Psoas muscle (tissue), 7 donors: ENCODE measurements at regions not wholly inside any gene's neighbourhood (a gene's known extent, or its start where the extent isn't known, plus 50 kb on each side); places are given as distances from the start of the nearest gene placed in this dataset.

Experiments
- ATAC-seq, 4 donors: fragments of 200-7000 bp; cut with Tn5 transposase; one replicate each; pipeline ENCODE4 v1.9.1; 2020; ENCODE audit warnings: moderate library complexity in 3 of 4, mild to moderate bottlenecking in 2 of 4
- DNase-seq, 2 donors: peaks; one replicate each; pipeline ENCODE4 v3.0.0-alpha.2; 2020
- H3K27ac ChIP-seq: fragments of 200-600 bp; one replicate; pipeline ENCODE4 v1.8.0; 2022
- H3K27me3 ChIP-seq, 3 donors: fragments of 200-600 bp in 1 of 3; one replicate each; pipeline versions ENCODE4 v1.6.1 to v1.8.0; 2013 to 2022; ENCODE audit warnings: low read length in 2 of 3, mild to moderate bottlenecking in 2 of 3, moderate library complexity in 1 of 3; ENCODE audit not compliant: insufficient read depth in 3 of 3
- H3K36me3 ChIP-seq, 2 donors: fragments of 200-600 bp in 1 of 2; one replicate each; pipeline versions ENCODE4 v1.6.1 to v1.8.0; 2013 to 2022; ENCODE audit warnings: low read depth in 1 of 2, mild to moderate bottlenecking in 1 of 2, moderate library complexity in 1 of 2; ENCODE audit not compliant: insufficient read depth in 1 of 2
- H3K4me1 ChIP-seq: fragments of 200-600 bp; one replicate; pipeline ENCODE4 v1.8.0; 2022
- H3K4me3 ChIP-seq: fragments of 200-600 bp; one replicate; pipeline ENCODE4 v1.8.0; 2022; ENCODE audit warnings: mild to moderate bottlenecking
- H3K9me3 ChIP-seq: fragments of 200-600 bp; one replicate; pipeline ENCODE4 v1.8.0; 2022
- WGBS, 3 donors: extraction: QIAGEN DNeasy Blood & Tissue Kit; methylation state at CpG; one replicate each; pipeline versions ENCODE4 v1.1.6 to v1.1.7; 2013; 5-methylcytosine and 5-hydroxymethylcytosine counted together
- intact Hi-C, 2 donors: fragments of 100-400 bp; cut with DNase I; formaldehyde crosslinking; loops; one replicate each; pipeline versions ENCODE4 v1.11.0 to v1.14.2; 2022
- TF ChIP-seq, protein P1 (sequence below): fragments of 200-600 bp; IDR thresholded peaks from one replicate; pipeline ENCODE4 v1.8.0; 2022; ENCODE audit warnings: antibody characterized with exemption
- donor health status: healthy with polysubstance abuse.
- donor health status: DM: no; HTN: no; CAD: no; lungs with moderate emphysema.
- donor health status: Bipolar disorder and iron deficiency.
- donor health status: healthy.
- donor health status: DM: yes; HTN: yes; CAD: no.
- donor health status: DM: no; HTN: no; CAD: no.
- donor health status: DM: yes; HTN: yes; CAD: no.

DNA sequence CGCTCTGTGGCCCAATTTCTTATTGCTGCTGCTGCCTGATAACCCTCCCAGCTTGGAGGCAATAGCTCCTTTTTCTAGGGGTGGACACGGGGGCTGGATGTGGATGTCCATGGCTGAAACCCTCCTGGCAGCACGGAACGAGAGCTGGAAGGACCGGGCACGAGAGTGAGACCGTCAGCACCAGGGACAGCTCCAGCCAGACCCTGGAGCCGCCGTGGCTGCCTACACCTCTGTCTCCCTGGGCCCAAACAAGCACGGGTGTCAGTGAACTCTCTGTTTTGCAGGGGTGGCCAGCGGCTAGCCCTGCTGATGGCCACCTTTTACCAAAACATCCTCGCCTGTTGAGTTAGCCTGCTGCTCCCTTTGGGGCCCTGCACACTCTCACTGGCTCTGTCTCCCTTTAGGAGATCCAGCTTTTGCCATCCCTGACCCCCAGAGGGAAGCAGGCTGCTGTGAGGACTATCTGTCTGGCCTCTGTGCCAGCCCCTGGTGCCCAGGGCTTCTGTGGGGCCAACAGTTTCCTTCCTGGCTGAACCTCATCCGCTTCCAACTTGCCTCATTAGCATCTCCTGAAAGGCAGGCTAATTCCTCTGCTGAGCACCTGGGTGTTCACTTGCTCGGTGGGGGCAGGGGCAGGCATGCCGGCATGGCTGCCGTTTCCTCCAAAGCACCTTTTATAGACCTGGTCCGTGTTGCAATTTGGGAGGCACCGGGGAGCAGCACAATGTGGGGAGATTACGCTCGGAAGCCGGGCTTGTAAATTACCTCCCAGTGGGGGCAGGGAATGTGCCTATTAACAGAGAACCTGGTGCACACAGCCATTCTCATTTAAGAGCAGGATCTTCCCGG is 118.1 kb downstream of the ENGASE start:
- Histone ChIP-seq H3K27me3 (peaks cover 0 to 84% (median 7%) of the 10 kb centered on the region in 3 donors), H3K9me3 (no peaks in the 10 kb centered on the region), H3K27ac (no peak overlapping the region), H3K4me1 (no peaks in the 10 kb centered on the region), H3K4me3 (no peak overlapping the region), H3K36me3 (no peaks in the 10 kb centered on the region)
- WGBS, 3 donors: 2 to 3% (median 3%) methylated on average over 22 of the region's 22 CpGs
- ATAC-seq (peak in 1 of 4 donors; percentile 53), DNase-seq (peak in 1 of 2 donors; percentile 27)
- TF ChIP-seq, protein P1, sequence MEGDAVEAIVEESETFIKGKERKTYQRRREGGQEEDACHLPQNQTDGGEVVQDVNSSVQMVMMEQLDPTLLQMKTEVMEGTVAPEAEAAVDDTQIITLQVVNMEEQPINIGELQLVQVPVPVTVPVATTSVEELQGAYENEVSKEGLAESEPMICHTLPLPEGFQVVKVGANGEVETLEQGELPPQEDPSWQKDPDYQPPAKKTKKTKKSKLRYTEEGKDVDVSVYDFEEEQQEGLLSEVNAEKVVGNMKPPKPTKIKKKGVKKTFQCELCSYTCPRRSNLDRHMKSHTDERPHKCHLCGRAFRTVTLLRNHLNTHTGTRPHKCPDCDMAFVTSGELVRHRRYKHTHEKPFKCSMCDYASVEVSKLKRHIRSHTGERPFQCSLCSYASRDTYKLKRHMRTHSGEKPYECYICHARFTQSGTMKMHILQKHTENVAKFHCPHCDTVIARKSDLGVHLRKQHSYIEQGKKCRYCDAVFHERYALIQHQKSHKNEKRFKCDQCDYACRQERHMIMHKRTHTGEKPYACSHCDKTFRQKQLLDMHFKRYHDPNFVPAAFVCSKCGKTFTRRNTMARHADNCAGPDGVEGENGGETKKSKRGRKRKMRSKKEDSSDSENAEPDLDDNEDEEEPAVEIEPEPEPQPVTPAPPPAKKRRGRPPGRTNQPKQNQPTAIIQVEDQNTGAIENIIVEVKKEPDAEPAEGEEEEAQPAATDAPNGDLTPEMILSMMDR: no peak
- intact Hi-C loops: no loop called here

DNA sequence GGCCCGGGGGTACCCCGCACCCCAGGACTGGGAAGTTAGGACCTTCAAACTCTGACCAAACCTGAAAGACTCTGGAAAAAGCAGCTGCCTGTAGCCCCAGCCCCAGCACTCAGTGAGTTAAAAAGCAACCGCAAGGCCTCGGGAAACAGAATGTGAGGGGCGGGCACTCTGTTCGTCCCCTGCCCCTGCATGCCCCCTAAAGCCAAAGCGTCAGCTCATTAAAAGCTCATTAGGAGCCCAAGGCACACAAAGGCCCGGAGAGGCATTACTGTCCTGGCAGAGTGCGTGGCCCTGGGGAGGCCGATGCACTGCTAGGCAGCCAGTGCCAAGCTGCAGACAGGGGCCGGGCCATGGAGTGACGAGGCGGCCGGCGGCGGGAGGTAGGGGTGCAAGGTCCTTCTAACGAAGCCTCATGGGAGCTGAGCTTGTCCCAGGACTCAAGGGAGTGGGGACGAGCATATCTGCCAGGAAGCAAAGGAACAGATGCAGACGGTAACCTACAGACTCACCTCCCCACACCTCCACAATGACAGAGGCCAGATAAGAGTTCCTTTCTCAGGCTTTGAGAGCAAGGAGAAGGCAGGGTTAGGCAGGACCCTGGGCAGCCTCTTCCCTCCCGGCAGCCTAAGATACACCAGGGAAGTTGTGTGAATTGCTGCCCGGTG is 116.8 kb downstream of the ENGASE start:
- intact Hi-C loops: no loop called here
- ATAC-seq: no peak

DNA sequence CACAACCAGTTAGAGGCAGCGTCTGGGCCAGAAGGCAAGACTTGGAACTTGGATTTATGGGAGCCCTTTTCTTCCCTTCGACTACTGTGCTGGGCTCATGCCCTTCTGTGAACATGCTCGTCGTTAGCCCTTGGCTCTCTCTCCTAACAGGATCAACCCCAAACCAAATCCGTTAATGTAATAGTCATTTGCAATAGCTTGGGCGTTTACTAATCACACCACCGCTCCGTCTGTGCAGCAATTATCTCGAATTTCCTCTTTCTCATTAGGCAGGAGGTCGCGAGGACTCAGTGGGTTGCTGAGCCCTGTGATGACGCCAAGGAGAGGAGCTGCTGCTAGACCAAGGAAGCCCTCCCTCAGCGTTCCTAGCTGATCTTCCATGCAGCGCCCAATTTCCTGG is 114.7 kb downstream of the ENGASE start:
- Histone ChIP-seq H3K27ac (no peak overlapping the region), H3K27me3 (peaks cover 0 to 87% (median 14%) of the 10 kb centered on the region in 3 donors), H3K36me3 (no peaks in the 10 kb centered on the region), H3K4me3 (no peak overlapping the region), H3K9me3 (no peaks in the 10 kb centered on the region), H3K4me1 (no peaks in the 10 kb centered on the region)
- DNase-seq: no peak
- intact Hi-C loops: loop anchor here (2.0 to 10.0 kb wide), 2 partner anchors 65 to 203 kb away; no protein-coding TSS in a partner anchor
- 52 to 62% (median 54%) methylated on average over 14 of the region's 14 CpGs for WGBS, 3 donors
- TF ChIP-seq, protein P1: no peak
- no peak for ATAC-seq

More for the DNA sequence above, 116.8 kb downstream of the ENGASE start:
- no peaks in the 10 kb centered on the region for H3K4me1 ChIP-seq
- WGBS, 3 donors: 18 to 30% (median 28%) methylated on average over 21 of the region's 21 CpGs
- H3K9me3 ChIP-seq: no peaks in the 10 kb centered on the region
- H3K27ac ChIP-seq: no peak overlapping the region
- no peak for DNase-seq
- H3K27me3 ChIP-seq: peaks cover 0 to 82% (median 6%) of the 10 kb centered on the region in 3 donors
- no peak overlapping the region for H3K4me3 ChIP-seq
- H3K36me3 ChIP-seq: no peaks in the 10 kb centered on the region
- TF ChIP-seq, protein P1: no peak

DNA sequence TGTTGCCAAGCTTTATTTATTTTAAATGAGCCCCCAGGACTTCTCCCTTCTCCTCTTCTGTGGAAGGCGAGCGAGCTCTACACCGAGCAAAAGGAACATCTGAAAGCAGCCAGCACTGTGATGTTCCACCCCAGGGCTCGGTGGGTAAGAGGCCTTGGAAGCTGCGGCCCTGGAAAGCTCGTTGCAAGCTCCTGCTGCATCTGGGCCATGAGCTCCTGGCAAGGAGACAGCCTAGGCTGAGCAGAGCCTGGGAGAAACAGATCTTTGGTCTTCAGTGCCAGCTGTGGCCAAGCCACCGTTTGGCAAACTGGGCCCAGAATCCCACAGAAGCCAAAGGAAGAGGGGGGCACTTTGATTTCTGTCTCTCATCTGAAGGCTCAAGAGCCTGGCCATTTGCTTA is 114.1 kb downstream of the ENGASE start:
- H3K36me3 ChIP-seq: no peaks in the 10 kb centered on the region
- TF ChIP-seq, protein P1: no peak
- H3K4me1 ChIP-seq: peaks cover 4% of the 10 kb centered on the region
- H3K27me3 ChIP-seq: peaks cover 0 to 90% (median 20%) of the 10 kb centered on the region in 3 donors
- intact Hi-C loops: loop anchor here (2.0 to 10.0 kb wide), 2 partner anchors 64 to 204 kb away; no protein-coding TSS in a partner anchor
- ATAC-seq (no peak), DNase-seq (no peak)
- no peaks in the 10 kb centered on the region for H3K9me3 ChIP-seq
- H3K27ac ChIP-seq: no peak overlapping the region
- WGBS, 3 donors: 35 to 42% (median 41%) methylated on average over 7 of the region's 7 CpGs
- no peak overlapping the region for H3K4me3 ChIP-seq
